Renal cortical epithelial cell (primary cell): ENCODE measurements at regions not wholly inside any gene's neighbourhood (a gene's known extent, or its start where the extent isn't known, plus 50 kb on each side); places are given as distances from the start of the nearest gene placed in this dataset.
A peak's percentile ranks its signal among the peaks of the same experiment; 100 is the strongest.

Experiments
- DNase-seq: peaks from one replicate; pipeline ENCODE4 v3.0.0-alpha.2; 2011; ENCODE audit warnings: low read depth

DNA sequence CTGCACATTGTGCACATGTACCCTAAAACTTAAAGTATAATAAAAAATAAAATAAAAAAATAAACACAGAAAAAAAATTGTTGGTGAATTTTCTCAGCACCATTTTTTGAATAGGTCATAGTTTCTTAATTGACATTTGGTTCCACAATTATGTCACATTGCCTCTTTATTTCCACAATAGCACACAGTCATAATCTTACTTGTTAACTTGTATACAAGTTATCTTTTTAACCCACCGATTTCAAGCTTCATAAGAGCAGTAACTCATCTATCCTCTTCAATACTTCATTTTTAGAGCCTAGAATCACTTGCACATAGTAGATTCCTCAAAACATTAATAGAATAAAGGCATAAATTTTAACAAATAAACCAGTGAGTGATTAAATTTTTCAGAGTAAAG is 1425.1 kb upstream of the LRRTM3 start:
- DNase-seq = no peak

DNA sequence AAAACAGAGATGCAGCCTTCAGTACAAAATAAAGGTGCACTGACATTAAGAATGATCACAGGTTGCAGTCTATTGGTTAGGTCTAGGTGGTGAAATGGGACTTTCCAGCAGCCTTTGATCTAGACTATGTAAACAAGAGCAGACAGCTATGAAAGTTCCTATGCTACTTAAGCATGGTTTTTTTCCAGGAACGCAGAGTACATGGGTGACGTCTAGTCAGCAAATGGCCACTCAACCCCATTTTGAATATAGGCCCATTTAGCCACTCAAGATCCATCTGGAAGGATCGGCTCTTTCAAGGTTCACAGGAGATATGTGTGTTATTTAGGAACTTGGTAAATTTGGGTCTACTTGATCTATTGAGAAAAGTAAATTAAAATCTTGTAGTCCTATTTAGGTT is 1424.6 kb upstream of the LRRTM3 start:
- DNase-seq = peak; percentile 47

DNA sequence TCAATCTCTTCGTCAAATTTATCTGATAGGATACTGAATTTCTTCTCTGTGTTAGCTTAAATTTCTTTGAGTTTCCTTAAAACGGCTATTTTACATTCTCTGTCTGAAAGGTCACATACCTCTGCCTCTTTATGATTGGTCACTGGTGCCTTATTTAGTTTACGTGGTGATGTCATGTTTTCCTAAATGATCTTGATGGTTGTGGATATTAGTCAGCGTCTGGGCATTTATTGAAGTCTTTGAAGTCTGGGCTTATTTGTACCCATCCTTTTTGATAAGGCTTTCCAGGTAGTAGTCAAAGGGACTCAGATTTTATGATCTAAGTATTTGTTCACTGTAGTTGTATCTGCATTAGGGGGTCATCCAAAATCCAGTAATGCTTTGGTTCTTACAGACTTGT is 1407.5 kb upstream of the LRRTM3 start:
- peak; percentile 29 for DNase-seq

DNA sequence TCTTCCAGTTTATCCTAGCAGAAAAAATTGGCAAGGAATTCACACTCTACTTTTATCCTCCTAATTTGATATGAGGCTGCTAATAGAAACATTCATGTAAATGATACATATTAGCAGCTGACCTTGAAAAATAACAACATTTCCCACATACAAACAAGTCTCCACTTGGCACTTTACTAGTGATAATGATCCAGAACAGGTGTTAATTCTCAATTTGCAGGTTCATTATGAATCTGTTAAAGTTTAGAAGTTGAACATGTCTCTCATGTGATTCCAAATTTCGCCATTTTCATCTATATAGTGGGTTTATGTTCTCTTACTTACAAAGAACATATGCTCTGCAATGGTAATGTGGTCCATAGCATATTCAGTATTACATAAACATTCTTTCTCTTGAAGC is 1396.8 kb upstream of the LRRTM3 start:
- DNase-seq = no peak

DNA sequence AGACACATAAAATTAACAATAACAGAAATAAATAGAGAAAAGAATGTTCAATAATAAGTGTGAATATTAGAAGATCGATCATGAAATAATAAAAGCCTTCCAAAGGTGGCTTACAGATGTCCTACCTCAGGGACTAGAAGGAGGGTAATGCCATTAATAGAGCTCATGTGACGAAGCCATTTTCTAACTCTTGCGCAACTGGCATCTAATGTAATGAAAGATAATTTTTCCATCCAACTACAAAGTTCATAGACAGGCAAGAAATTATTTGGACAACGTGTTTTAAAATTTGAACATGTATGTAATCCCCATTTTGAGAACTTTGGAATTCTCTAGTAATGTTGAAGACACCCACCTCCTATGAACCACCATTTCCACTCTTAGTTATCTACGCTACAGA is 1394.3 kb upstream of the LRRTM3 start:
- DNase-seq = no peak

DNA sequence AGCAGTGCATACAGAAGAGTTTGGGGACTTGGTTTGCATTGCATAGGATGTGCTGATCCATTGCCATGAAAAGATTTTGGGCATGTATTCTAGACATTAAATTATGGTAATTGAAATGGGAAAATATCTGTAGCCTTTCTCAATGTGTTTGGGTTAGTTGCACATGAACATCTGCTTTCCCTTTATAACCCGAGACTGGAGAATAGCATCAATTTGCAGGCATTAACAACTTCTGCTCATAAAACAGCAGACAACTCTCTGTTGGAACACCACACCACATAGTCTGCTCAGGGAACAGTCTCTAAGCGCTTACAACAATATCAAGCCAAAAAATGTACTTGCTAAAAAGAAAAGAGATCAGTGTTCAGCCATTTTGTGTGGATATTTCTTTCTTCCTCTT is 1391.1 kb upstream of the LRRTM3 start:
- no peak for DNase-seq

DNA sequence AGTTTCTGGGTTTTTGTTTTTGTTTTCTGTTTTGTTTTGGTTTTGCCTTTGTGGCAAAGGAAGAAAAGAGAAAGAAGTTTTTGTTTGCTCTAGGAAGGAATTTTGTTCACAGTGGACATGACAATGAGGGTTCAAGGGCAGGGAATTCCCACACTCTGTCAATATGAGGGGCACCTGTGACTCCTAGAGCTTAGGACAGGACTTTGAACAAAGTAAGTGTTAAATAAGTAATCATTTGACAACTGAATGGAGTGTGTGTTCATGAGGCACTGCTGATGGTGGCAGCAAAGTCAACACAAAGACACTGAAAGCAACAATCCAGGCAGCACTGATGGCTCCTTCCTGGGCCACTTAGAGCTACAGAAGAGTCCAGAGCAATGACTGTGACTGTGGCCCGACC is 1381.1 kb upstream of the LRRTM3 start:
- DNase-seq = no peak

DNA sequence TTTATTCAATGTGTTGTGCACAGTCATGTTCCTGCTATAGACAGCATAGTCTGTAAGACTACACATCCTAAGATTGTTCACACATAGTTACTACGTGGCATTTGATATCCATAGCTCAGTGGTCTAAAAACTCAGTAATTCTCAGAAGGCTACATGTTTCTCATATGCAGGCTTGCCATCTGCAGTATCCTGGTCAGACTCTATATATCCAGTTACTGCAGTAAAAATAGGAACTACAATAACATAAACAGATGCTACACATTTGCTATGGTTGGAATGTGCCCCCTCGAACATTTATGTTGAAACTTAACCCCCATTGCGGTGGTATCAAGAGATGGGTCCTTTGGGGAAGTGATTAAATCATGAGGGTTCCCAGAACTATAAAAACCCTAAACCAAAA is 1377.8 kb upstream of the LRRTM3 start:
- DNase-seq = no peak

DNA sequence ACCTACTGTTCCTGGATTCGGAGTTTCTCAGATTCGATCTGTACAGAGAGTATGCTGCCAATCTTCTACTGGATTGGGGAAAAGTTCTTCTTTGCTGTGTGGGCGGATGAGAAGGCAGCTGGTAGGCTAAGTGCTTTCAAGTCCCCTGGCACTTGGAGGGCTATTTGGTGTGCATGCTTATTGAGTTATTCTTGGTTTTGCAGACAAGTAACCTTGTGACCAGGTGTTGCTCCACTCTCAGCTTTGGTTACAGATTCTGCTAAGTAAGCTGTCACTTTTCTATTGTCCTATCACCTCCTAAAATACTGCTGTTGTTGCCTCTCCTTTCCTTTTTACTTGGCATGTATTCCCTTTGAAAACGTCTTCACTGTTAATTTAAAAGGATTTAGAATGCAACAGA is 1375.1 kb upstream of the LRRTM3 start:
- DNase-seq = no peak

DNA sequence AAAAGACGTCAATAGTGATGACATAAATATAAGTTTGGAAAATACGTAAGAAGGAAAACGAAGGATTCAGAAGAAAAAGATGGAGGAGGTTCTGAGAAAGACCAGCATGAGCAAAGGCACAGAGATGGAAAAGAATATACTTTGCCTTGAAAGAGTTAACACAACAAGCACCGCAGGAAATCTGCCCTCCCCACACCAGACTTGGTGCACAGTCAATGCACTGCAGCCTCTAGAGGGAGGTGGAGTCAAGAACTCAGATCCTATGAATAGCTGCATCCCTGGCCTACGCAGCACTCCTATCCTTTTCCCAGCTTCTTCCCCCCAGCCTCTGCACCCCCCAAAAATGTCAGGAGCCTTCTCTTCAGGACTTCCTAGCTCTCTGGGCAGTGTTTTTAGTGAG is 1370.6 kb upstream of the LRRTM3 start:
- DNase-seq = no peak

DNA sequence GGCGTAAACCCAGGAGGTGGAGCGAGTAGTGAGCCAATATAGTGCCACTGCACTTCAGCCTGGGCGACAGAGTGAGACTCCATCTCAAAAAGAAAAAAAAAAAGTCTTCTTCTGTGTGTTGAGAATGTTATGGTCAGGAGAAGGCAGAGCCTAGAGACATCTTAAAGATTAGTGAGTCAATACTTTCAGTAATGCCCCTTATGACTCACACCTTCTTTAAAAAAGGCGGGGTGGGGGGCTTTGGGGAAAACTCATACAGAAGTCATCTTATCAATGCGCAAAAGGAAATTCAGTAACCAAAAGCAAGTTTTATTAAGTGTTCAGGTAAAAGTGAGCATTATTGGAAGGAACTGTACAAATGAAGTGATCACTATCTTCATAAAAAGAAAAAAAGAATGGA is 1369.8 kb upstream of the LRRTM3 start:
- DNase-seq = no peak

DNA sequence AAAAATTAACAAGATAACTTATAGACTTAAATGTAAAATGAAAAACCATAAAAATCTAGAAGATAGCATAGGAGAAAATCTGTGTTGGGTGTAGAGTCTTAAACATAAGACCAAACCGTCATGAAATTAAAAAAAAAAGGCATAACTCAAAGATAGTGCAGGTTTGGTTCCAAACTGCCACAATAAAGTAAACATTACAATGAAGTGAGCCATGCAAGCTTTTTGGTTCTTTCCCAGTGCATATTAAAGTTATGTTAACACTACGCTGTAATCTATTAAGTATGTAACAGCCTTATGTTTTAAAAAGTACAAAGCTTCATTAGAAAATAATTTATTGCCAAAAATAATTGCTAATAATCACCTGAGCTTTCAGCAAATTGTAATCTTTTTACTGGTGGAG is 1366.5 kb upstream of the LRRTM3 start:
- no peak for DNase-seq

DNA sequence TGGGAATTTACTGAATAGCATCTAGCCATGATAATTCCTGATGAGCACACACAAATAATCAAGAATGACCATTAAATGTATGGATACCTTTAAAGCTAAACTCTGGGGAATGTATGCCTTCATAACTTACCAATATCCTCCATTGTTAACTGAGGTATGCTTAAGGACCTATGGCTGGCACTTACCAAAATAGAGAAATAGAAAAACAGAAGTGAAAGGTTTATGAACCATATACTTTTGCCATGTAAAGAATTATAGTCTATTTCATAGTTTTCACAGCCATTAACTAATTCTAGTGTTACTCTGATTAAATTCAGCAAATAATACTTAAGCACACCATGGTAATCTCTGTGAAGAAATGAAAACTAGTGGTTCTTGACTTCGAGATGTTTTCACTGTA is 1360.6 kb upstream of the LRRTM3 start:
- no peak for DNase-seq

DNA sequence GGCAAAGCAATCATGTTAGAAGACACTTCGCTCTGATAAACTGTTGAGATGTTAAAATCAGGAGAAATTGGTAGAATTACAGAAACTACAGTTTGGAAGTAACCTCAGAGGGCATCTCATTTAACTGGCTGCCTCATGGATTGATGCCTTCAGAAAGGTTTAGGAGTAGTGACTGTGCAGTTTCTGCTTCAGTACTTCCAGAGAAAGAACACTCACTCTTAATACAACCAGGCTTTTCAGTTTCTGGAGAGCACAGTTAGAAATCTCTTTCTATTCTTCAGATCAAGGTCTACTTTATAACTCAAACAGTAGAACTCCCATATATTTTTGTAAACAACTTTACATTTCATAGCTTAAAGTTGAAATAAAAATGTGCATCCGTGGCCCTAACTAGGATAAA is 1358.9 kb upstream of the LRRTM3 start:
- DNase-seq = peak; percentile 18

DNA sequence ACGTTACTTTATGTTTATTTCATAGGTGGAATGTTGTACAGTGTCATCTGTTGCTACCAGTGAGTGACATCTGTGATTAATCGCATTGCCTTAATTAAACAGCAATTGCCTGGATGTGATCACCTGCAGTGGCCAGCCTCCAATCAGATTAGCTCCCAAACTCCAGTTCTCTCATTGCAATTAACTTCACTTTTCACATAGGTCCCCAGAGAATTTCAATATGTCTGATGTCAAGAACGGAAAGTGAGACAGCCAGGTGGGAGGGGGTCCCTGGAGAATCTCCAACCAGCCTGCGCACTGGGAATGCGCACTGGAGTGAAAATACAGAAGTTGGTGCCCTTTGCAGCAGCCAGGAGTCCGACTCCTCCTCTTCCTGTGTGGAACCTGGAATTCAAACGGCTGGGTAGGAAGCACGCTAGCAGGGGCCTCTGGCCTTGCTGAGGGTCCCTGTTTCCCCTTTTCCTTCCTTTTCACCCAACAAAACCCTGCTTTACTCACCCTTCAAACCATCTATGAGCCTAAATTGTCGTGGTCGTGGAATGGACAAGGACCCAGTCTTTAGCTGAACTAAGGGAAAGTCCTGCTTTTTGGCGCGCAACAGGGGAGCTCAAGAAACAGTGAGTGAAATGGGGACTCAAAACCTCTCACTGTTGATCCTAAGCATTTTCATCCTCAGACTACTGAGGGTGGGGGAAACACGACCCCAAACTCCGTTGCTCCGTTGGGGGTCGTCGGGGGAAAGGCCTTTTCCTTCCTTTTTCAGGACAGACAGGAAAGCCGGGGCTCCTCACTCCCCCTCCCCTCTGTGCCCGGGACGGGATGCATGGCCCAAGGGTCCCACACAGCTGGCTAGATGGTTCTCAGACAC is 1355.5 kb upstream of the LRRTM3 start:
- peak; percentile 38 for DNase-seq

DNA sequence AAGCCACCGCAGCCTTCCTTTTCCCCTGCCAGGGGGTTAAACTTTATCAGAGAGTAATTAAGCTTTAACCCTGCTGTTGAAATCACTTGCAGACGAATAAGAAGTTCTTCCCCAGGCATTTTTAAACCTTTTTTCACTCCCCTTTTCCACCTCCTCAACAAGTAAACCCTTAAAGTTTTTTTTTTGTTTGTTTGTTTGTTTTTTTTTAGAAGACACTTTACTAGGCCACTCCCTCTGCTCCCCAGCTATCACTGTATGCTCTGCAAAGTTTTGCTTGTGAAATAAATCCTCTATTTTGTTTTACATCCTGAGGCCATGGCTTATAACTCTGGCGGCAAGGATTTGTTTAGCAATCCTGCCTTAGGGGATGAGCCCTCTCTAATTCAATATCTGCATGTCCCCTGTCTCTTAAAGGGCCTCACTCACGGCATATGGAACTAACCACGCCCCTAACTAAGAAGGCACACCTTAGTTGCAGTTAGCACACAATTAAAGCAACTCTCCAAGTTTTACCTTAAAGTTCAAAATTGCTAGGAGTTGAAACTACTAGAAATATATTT is 1354.7 kb upstream of the LRRTM3 start:
- peak; percentile 18 for DNase-seq

DNA sequence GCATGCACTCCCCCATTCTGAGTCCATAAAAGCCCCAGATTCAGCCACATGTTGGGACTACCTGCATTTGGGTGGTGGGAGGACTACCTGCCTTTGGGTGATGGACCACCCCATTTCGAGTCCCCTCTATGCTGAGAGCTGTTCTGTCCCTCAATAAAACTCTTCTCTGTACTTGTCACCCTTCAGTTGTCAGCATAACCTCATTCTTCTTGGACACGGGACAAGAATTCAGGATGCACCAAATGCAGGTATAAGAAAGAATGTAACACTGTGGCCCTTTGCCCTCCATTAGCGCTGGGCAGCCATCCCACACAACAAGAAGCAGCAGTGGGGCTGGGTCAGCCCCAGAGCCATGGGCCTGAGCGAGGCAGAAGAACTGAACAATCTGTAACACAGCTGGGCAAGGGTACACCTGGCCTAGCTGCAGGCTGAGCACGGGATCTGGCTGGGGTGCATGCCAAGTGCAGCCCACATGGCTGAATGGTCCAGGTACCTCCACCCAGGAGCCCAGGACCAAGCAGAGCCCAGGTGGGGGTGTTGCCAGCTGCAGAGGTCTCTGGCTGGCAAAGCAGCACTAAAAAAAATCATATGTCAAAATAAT is 1344.3 kb upstream of the LRRTM3 start:
- DNase-seq = no peak

DNA sequence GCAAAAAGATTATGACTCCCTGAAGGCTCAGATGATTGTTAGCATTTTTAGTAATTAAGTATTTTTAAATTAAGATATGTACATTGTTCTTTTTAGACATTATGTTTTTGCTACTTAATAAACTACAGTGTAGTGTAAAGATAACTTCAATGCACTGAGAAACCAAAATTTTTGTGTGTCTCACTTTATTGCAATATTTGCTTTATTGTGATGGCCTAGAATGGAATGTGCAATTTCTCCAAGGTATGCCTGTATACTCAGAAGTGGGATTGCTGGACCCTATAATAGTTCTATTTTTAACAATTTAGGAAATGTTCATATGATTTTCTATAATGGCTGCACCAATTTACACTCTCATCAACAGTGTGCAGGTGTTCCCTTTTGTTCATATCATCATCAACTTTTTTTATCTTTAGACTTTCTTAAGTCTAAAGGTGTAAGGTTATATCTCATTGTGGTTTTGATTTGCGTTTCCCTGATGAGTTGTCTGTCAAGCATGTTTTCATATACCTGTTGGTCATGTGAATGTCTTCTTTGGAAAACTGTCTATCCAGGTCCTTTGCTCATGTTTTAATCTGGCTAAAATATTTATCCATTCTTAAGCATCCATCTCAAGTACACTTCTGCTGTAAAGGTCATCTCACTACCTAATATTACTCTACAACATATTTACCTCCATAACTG is 1323.5 kb upstream of the LRRTM3 start:
- DNase-seq = no peak

DNA sequence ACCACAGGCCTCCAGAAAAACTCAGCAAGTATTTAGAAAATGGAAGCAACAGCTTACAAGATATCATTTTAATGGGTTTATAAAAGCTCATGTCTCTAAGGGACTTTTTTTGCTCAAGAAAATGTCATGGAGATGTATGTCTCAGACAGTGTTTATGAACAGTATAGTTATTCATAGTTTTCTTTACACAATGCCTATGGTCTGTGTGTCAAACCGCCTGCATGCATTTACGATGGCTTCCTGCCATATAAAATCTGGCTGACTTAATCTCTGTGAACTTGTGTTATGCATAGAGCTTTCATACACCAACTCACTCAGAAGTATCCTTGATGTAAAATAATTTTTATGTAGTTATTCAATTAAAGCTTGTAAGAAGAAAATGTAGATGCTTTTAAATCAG is 1314.2 kb upstream of the LRRTM3 start:
- no peak for DNase-seq

DNA sequence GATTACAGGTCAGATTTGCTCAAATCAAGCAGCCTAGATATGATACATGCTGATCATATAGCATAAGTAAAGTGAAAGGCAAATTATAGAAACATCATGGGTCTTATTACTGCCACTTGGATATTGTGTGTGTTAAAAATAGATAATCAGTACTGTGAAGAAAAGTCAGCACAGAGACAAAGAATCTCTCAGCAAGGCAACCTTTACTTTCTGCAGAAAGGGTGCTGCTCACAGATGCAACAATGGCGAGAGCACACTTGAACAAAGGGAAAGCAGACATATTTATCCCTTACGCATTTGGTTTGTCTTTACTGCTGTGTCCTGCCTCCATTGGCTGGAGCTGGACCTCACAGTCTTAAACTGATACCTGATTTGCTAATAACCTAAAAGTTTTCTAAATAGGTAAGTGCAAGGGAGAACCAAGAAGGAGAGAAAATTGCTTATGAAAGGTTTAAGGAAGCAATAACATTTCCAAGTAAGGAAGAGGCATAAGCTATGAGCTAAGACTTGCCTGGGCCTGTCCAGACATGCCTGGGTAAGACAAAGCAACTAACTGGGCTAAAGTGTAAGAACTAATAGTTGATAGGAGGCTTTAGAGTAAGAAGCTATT is 1310.8 kb upstream of the LRRTM3 start:
- no peak for DNase-seq

DNA sequence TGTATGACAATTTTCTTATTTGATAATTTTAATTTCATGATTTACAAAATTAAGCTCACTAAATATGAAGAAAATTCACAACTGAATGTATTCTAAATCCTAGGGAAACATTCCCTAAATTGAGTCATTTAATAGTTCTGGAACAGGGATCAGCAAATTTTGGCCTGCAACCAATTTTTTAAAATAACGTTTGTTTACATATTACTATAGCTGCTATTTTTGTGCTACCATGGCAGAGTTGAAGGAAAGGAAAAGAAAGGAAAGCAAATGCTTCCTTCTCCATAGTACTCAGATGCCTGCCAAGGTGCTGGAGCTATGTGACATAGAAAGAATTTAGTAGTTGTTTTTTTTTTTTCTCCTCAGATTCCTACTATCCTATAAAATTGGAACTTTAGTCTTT is 1307.7 kb upstream of the LRRTM3 start:
- no peak for DNase-seq

DNA sequence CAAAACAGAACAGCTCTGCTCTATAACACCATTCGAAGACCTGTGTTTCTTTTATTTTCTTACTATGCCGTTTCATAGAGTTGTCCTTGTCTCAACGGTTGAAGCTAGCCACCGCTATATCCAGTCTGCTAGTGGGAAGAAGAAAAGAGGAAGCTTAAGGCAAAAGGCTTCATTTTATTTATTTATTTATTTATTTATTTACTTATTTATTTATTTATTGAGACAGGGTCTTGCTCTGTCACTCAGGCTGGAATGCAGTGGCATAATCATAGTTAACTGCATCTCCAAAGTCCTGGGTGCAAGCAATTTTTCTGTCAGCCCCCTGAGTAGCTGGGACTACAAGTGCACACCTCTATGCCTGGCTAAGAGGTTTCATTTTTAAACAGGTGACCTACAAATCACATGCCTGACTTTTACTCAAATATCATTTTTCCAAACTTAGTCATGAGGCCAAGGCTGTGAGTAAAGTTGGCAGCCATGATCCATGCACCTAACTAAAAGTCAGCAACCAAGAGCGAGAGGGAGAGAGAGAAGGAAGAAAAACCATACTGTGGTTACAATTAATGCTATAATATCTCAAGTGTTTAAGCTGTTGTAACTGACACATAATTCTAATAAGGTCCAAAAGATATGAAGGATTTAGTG is 1305.3 kb upstream of the LRRTM3 start:
- DNase-seq = peak; percentile 4
